HL-60 (cell line): ENCODE measurements at regions not wholly inside any gene's neighbourhood (a gene's known extent, or its start where the extent isn't known, plus 50 kb on each side); places are given as distances from the start of the nearest gene placed in this dataset.
A peak's percentile ranks its signal among the peaks of the same experiment; 100 is the strongest.

Experiments used
- DNase-seq, 2 experiments: peaks; one replicate each; pipeline ENCODE4 v3.0.0-alpha.2; 2010 to 2020; ENCODE audit warnings: low read depth in 1 of 2, low spot score in 1 of 2
- H3K27ac ChIP-seq: fragments of 250-450 bp; sonication (Bioruptor Pico); replicated peaks from 2 replicates; pipeline ENCODE4 v1.5.1; 2020; ENCODE audit warnings: mild to moderate bottlenecking, moderate library complexity
- H3K27me3 ChIP-seq: fragments of 250-450 bp; sonication (Bioruptor Pico); 2 replicates; pipeline ENCODE4 v1.5.1; 2021; ENCODE audit warnings: mild to moderate bottlenecking, moderate library complexity; ENCODE audit not compliant: insufficient read depth, poor library complexity, severe bottlenecking
- H3K4me3 ChIP-seq: replicated peaks from 2 replicates; pipeline ENCODE4 v1.5.1; 2011; ENCODE audit warnings: mild to moderate bottlenecking, control low read depth, low read length; ENCODE audit not compliant: insufficient read depth
- GABPA ChIP-seq: IDR thresholded peaks from 2 replicates; pipeline ENCODE4 v1.6.1; 2012; ENCODE audit warnings: low read depth
- POLR2AphosphoS5 ChIP-seq: IDR thresholded peaks from 2 replicates; pipeline ENCODE4 v1.6.1; 2012; ENCODE audit warnings: low read depth
- SPI1 ChIP-seq: IDR thresholded peaks from 2 replicates; pipeline ENCODE4 v1.6.1; 2012; ENCODE audit warnings: low read depth, mild to moderate bottlenecking, borderline replicate concordance
- TF ChIP-seq, protein P1 (sequence below): IDR thresholded peaks from one replicate; pipeline ENCODE4 v1.5.1; 2011; ENCODE audit warnings: low read length, control low read depth, inconsistent platforms; ENCODE audit not compliant: insufficient read depth
- TF ChIP-seq, protein P2 (sequence below): IDR thresholded peaks from 2 replicates; pipeline ENCODE4 v1.6.1; 2012; ENCODE audit warnings: low read depth; ENCODE audit not compliant: insufficient replicate concordance

DNA sequence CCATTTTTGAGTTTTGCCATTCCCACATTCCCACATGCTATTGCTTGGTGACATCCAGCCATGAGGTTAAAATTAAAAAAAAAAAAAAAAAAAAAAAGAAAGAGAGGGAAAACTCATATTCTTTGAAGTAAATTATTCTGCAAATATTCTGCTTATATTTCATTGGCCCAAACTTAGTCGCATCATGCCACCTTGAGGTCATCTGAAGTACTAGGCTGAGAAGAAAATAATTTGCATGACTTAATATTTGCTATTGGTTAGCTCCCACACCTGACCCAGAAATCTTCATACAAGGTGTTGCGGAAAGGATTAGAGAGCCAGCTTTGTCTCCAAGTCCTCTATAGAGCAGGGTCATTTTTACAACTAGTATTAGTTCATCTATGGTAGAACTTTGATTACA lies 2206.0 kb downstream of the MRPL39 start:
- Histone ChIP-seq H3K4me3 (no peak overlapping the region), H3K27me3 (no peaks in the 10 kb centered on the region), H3K27ac (no peak overlapping the region)
- TF ChIP-seq POLR2AphosphoS5 (no peak), SPI1 (no peak)
- TF ChIP-seq, protein P1, sequence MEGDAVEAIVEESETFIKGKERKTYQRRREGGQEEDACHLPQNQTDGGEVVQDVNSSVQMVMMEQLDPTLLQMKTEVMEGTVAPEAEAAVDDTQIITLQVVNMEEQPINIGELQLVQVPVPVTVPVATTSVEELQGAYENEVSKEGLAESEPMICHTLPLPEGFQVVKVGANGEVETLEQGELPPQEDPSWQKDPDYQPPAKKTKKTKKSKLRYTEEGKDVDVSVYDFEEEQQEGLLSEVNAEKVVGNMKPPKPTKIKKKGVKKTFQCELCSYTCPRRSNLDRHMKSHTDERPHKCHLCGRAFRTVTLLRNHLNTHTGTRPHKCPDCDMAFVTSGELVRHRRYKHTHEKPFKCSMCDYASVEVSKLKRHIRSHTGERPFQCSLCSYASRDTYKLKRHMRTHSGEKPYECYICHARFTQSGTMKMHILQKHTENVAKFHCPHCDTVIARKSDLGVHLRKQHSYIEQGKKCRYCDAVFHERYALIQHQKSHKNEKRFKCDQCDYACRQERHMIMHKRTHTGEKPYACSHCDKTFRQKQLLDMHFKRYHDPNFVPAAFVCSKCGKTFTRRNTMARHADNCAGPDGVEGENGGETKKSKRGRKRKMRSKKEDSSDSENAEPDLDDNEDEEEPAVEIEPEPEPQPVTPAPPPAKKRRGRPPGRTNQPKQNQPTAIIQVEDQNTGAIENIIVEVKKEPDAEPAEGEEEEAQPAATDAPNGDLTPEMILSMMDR, result peak; percentile 16
- TF ChIP-seq, protein P2, sequence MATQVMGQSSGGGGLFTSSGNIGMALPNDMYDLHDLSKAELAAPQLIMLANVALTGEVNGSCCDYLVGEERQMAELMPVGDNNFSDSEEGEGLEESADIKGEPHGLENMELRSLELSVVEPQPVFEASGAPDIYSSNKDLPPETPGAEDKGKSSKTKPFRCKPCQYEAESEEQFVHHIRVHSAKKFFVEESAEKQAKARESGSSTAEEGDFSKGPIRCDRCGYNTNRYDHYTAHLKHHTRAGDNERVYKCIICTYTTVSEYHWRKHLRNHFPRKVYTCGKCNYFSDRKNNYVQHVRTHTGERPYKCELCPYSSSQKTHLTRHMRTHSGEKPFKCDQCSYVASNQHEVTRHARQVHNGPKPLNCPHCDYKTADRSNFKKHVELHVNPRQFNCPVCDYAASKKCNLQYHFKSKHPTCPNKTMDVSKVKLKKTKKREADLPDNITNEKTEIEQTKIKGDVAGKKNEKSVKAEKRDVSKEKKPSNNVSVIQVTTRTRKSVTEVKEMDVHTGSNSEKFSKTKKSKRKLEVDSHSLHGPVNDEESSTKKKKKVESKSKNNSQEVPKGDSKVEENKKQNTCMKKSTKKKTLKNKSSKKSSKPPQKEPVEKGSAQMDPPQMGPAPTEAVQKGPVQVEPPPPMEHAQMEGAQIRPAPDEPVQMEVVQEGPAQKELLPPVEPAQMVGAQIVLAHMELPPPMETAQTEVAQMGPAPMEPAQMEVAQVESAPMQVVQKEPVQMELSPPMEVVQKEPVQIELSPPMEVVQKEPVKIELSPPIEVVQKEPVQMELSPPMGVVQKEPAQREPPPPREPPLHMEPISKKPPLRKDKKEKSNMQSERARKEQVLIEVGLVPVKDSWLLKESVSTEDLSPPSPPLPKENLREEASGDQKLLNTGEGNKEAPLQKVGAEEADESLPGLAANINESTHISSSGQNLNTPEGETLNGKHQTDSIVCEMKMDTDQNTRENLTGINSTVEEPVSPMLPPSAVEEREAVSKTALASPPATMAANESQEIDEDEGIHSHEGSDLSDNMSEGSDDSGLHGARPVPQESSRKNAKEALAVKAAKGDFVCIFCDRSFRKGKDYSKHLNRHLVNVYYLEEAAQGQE, result no peak
- no peak for DNase-seq

- TF ChIP-seq, protein P2, result no peak
- TF ChIP-seq POLR2AphosphoS5 (no peak), SPI1 (no peak), GABPA (no peak)
- TF ChIP-seq, protein P1, result no peak
- H3K27ac ChIP-seq, result no peak overlapping the region
- H3K4me3 ChIP-seq, result no peak overlapping the region
- no peak for DNase-seq
- H3K27me3 ChIP-seq, result no peaks in the 10 kb centered on the region
Observed at GRCh38 chr21:23398726-23399125, 2208.6 kb downstream of the MRPL39 start.

- Histone ChIP-seq H3K27me3 (no peaks in the 10 kb centered on the region), H3K4me3 (no peak overlapping the region), H3K27ac (no peak overlapping the region)
- no peak for DNase-seq
- TF ChIP-seq GABPA (no peak), POLR2AphosphoS5 (no peak), SPI1 (no peak)
- TF ChIP-seq, protein P2, result no peak
- TF ChIP-seq, protein P1, result no peak
Observed at GRCh38 chr21:23394458-23394857, 2212.8 kb downstream of the MRPL39 start.
